NCI-H146 treated with DMSO at 0.1 percent for 48 hours (cell line): ENCODE measurements at regions not wholly inside any gene's neighbourhood (a gene's known extent, or its start where the extent isn't known, plus 50 kb on each side); places are given as distances from the start of the nearest gene placed in this dataset.
"Not testable (repeated sequence)": the region's sequence is repeated elsewhere in the genome, so short reads cannot be mapped to it uniquely, and the experiment has no call there.

Source experiments
- DNase-seq: peaks from one replicate; lab custom pipeline; 2025; ENCODE audit not compliant: unreplicated experiment; lab: John Stamatoyannopoulos, UW

DNA sequence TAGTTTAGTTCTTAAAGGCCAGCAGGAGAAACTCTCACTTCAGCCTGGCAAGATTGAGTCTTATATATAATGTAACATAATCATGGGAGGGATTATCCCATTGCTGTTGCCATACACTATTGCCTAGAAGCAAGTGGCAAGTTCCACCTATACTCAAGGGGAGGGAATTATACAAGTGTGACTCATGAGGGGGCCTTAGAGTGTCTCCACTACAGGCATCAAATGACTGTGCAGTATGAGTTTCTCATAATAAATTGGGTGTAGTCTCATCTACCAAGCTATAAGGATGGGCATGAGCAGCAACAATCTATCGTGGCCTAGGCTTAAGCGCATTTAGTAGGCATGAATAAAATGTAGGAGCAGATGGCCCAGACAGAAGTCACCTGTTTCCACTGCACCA lies 89.1 kb upstream of the C1GALT1C1 start:
- no peak for DNase-seq

- not testable (repeated sequence) for DNase-seq
Measured at GRCh38 chrX:120702337-120702736, 72.5 kb upstream of the C1GALT1C1 start.

DNA sequence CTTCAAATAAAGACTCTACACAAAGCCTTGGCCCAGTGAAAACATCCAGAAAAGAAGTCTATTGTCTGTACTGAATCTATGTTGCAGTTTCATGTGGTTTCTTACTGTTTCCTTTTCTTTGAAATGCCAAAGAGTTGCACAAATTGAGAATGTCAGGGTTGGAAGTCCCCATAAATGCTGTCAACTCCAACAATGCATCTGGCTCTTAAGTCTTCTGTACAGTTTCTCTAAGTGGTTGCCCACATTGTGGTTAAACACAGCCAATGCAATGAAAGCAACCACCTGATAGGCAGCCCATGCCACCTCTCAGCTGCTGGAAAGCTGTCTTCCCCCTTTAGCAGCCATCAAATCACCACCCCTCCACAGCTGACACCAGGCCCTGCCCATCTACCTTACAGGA lies 67.2 kb upstream of the C1GALT1C1 start:
- no peak for DNase-seq

GRCh38 chrX:120692319-120692718 lies 62.5 kb upstream of the C1GALT1C1 start:
- DNase-seq: no peak

DNA sequence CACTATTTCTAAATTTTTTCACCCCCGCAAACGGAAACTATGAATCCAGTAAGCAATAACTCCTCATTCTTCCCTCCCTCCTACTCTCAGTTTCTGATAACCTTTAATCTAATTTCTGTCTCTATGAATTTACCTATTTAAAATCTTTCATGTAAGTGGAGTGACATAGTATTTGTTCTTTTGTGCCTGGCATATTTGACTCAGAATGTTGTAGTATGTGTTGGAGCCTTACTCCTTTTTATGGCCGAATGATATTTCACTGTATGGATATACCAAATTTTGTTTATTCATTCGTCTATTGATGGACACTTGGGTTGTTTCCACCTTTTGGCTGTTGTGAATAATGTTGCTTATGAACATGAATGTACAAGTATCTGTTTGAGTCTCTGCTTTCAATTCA lies 61.1 kb upstream of the C1GALT1C1 start:
- no peak for DNase-seq

DNA sequence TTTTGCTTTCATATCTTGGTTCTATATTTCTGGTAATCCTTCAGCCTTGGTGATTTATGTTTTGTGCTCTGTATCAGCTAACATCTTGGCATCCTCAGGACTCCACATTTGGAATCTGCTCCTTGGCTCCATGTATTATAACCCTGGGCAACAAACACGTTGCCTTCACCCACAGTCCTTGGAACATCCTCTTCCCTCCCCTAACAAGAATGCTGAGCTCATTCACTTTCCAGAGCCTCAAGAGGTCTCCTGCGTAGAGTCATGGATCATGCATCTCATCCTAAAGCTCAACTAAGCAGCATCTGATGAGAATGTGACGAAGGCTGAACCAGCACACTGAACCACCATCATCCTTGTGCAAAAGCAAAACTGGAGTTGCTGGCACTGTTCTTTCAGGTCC lies 60.5 kb upstream of the C1GALT1C1 start:
- DNase-seq: no peak

DNA sequence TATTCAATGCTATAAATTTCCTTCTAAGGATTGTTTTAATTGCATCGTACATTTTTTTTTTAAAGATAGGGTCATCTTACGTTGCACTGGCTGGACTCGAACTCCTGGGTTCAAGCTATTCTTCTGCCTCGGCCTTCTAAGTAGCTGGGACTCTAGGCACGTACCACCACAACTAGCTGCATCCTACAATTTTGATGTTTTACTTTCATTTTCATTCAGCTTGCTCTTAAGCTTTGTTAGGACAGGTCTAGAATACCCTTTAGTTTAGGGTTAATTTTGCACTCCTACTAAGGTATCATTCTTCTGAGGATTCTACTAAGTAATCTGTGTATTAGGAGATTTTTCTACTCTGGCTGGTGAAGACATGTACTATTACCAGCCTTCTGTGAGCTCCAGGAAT lies 50.2 kb upstream of the C1GALT1C1 start:
- no peak for DNase-seq
